HG02588 (cell line): ENCODE measurements at regions not wholly inside any gene's neighbourhood (a gene's known extent, or its start where the extent isn't known, plus 50 kb on each side); places are given as distances from the start of the nearest gene placed in this dataset.
"Not testable (repeated sequence)": the region's sequence is repeated elsewhere in the genome, so short reads cannot be mapped to it uniquely, and the experiment has no call there.

Source experiments
- ATAC-seq: cut with Tn5 transposase; IDR thresholded peaks from one replicate; pipeline ENCODE4 v1.9.1; 2021; ENCODE audit warnings: mild to moderate bottlenecking, moderate library complexity; ENCODE audit not compliant: unreplicated experiment

- no peak for ATAC-seq
These were observed 269.9 kb upstream of the MGAT4C start for GRCh38 chr12:86526060-86526595.

GRCh38 chr12:86523844-86524243, 267.7 kb upstream of the MGAT4C start:
- ATAC-seq: no peak

DNA sequence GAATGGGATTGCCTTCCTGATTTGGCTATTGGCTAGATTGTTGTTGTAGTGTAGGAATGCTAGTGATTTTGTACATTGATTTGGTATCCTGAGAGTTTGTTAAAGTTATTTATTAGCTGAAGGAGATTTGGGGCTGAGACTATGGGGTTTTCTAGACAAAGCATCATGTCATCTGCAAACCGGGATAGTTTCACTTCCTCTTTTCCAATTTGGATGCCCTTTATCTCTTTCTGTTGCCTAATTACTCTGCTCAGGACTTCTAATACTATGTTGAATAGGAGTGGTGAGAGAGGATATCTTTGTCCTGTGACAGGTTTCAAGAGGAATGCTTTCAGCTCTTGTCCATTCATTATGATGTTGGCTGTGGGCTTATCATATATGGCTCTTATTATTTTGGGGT, 265.7 kb upstream of the MGAT4C start:
- ATAC-seq: no peak

GRCh38 chr12:86513226-86513625, 257.0 kb upstream of the MGAT4C start:
- ATAC-seq: peak; percentile 29

DNA sequence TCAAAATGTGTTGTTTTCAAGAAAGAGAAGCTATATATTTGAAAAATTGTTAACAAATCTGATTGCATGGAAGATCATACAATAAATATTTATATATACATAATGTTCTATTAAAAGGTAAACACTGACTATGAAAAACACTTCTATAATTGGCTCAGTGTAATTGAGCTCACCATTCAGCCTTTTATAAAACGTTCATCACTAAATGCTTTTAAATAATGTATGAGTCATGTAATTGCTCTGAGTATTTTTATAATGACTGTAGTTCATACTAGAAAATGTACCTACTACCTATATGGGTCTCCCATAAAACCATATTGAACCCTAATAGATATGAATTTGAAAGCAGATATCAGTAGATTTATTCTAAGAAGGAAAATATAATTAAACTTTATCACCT, 240.4 kb upstream of the MGAT4C start:
- no peak for ATAC-seq

- no peak for ATAC-seq
These were observed 228.3 kb upstream of the MGAT4C start for GRCh38 chr12:86484473-86484872.

DNA sequence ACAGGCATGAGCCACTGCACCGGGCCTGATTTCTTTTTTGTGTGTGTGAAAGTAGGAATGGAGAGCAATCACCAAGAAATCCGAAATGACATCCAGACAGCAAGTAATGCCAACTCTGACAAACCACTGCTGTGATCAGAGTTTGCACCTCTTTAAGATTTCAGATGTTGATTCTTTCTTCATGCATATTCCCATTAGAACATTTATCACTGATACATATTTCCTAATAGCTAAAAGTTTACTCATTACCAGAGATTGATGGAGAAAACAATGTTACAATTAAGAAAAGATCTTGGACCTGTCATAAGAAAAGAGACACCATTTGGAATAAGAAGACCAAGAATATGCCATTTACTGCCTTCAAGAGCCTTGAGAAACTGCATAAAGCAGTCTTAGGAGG, 217.0 kb upstream of the MGAT4C start:
- ATAC-seq: no peak

GRCh38 chr12:86456776-86457175, 200.6 kb upstream of the MGAT4C start:
- ATAC-seq: no peak

- no peak for ATAC-seq
These were observed 200.1 kb upstream of the MGAT4C start for GRCh38 chr12:86456241-86456640.

GRCh38 chr12:86445356-86445755, 189.2 kb upstream of the MGAT4C start:
- ATAC-seq: no peak

- ATAC-seq: no peak
These were observed 178.9 kb upstream of the MGAT4C start for GRCh38 chr12:86435053-86435452.

DNA sequence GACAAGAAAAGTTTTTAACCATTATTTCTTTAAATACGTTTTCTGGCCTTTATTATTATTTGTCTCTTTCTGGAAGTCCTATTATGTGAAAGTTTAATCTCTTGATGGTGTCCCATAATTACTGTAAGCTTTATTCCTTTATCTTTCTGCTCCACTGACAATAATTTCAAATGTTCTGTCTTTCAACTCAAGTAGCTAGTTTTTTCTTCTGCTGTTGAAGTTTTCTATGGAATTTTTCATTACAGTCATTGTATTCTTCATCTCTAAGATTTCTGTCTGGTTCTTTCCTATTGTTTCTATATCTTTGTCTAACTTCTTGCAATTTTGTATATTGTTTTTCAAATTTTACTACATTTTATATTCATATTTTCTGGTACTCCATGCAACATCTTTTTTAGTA, 173.6 kb upstream of the MGAT4C start:
- no peak for ATAC-seq

- no peak for ATAC-seq
These were observed 165.1 kb upstream of the MGAT4C start for GRCh38 chr12:86421333-86421732.

- ATAC-seq: no peak
These were observed 158.0 kb upstream of the MGAT4C start for GRCh38 chr12:86414201-86414600.

DNA sequence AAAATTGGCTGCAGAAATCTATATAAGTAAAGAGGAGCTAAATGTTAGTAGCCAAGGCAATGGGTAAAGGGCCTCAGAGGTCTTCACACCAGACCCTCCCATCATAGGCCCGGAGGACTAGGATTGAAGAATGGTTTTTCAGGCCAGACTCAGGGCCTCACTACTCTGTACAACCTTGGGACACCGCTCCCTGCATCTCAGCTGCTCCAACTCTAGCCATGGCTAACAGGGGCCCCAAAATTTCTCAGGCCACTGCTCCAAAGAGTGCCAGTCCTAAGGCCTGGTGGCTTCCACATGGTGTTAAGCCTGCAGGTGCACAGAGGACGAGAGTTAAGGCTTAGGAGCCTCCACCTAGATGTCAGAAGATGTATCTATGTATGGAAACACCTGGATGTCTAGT, 155.5 kb upstream of the MGAT4C start:
- ATAC-seq: no peak

DNA sequence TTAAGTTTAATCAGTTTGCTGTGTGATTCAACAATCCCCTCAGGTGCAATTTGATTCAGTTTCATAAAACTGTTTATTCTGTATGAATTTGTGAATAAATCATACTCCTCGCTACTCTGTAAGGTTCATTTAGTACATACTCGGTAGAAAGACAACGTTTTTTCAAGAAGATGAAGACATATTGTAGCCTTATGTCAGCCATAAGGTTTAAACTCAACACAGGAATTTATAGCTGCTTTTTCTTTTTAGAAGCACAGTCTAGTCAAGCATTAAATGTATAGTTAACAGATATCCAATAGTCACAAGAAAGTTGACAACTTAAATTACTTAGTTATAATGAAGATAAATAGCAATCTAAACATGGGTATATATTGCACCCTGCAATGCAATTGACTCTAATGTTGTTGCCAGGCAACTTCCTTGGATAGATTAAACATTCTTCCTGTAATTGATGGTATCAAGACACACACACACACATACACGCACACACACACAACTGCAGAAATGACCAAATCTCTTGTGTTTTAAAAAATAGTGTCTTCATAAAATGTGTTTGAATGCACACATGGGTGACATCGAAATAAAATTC, 151.5 kb upstream of the MGAT4C start:
- ATAC-seq: no peak

- no peak for ATAC-seq
These were observed 133.8 kb upstream of the MGAT4C start for GRCh38 chr12:86389949-86390348.

- no peak for ATAC-seq
These were observed 131.5 kb upstream of the MGAT4C start for GRCh38 chr12:86387591-86388145.

GRCh38 chr12:86383759-86384158, 127.6 kb upstream of the MGAT4C start:
- not testable (repeated sequence) for ATAC-seq

DNA sequence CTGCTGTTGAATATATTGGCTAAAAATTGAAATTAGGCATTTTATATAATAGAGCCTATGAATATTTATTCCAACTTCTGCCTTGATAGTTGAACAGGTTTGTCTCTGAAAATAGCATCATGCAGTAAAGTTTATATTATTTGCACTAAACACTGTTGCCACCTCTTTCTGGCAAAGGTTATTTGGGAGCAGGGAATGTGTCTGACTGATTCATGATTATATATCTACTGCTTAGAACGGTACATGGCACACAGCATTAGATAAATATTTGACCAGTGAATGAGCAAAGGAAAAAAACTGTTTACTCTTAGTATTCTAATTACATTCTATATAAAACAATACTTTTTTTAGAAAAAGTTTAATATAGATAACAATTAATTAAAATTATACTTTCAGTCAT, 123.1 kb upstream of the MGAT4C start:
- ATAC-seq: no peak

DNA sequence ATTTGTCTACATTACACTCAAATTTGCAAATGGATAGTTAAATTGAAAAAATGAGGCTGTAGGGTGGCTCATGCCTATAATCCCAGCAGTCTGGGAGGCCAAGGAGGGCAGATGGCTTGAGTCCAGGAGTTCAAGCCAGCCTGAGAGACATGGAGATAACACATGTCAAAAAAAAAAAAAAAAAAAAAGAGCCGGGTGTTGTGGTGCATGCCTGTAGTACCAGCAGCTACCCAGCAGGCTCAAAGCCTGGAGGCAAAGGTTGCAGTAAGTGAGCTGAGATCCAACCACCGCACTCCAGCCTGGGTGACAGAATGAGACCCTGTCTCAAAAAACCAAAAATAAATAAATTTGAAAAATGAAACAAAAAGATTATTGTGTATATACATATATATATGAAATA, 119.9 kb upstream of the MGAT4C start:
- no peak for ATAC-seq

DNA sequence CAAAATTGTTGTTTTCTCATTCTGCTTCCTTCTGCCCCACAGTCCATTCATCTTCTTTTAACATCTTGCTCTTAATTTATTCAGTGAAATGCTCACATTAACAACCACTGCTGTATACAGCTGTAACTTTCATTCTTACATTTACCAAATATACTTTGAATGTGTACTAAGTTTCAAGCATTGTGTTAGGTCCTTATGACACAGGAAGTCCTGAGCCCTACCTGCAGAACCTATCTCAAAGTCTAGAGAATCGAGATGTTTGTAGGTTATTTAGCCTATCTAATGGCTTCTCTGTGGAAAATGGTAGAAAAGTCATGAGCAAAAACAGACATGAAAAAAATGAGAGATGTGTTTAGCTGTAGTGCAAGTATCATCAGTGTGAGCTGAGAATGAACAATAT, 117.6 kb upstream of the MGAT4C start:
- ATAC-seq: no peak

GRCh38 chr12:86367137-86367536, 110.9 kb upstream of the MGAT4C start:
- ATAC-seq: no peak
